Gastroesophageal sphincter (tissue), 3 donors: ENCODE measurements at regions not wholly inside any gene's neighbourhood (a gene's known extent, or its start where the extent isn't known, plus 50 kb on each side); places are given as distances from the start of the nearest gene placed in this dataset.

ENCODE experiments used
- EP300 ChIP-seq: sonication (generic); formaldehyde crosslinking; IDR thresholded peaks from one replicate; pipeline ENCODE4 v1.6.1; 2017; ENCODE audit warnings: antibody characterized with exemption, mild to moderate bottlenecking
- POLR2A ChIP-seq, 2 donors: fragments of 450-650 bp; IDR thresholded peaks; one replicate each; pipeline ENCODE4 v1.6.1; 2017; ENCODE audit warnings: antibody characterized with exemption in 2 of 2, mild to moderate bottlenecking in 2 of 2, moderate library complexity in 1 of 2
- POLR2AphosphoS5 ChIP-seq: sonication (generic); formaldehyde crosslinking; IDR thresholded peaks from one replicate; pipeline ENCODE4 v1.6.1; 2017; ENCODE audit warnings: antibody characterized with exemption
- TF ChIP-seq, protein P1 (sequence below), 4 experiments: fragments of 200-600 bp in 2 of 4; fragments of 450-650 bp in 2 of 4; sonication (generic) in 1 of 4; IDR thresholded peaks; one replicate each; pipeline ENCODE4 v1.5.1; 2017 to 2019; ENCODE audit warnings: antibody characterized with exemption in 4 of 4, mild to moderate bottlenecking in 2 of 4, moderate library complexity in 2 of 4

DNA sequence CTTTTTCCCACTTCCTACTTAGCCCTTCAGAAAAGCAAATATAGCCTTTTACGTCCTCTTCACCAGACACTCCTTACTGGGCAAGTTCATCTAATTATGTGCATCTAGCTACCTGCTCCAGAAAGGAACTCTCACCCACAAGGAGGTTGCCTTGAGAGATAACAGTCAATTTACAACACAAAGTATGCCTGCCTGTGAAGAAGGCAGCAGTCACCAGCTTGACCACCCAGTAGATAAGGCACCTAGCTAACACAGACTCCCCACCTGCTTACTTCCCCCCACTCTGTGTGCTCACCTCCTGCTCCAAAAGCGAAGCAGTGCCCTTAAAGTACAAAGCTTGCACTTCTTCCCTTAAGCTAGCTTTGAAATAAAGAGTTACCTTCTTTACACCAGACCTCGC, 111.7 kb upstream of the MRPS30 start:
- TF ChIP-seq, protein P1, sequence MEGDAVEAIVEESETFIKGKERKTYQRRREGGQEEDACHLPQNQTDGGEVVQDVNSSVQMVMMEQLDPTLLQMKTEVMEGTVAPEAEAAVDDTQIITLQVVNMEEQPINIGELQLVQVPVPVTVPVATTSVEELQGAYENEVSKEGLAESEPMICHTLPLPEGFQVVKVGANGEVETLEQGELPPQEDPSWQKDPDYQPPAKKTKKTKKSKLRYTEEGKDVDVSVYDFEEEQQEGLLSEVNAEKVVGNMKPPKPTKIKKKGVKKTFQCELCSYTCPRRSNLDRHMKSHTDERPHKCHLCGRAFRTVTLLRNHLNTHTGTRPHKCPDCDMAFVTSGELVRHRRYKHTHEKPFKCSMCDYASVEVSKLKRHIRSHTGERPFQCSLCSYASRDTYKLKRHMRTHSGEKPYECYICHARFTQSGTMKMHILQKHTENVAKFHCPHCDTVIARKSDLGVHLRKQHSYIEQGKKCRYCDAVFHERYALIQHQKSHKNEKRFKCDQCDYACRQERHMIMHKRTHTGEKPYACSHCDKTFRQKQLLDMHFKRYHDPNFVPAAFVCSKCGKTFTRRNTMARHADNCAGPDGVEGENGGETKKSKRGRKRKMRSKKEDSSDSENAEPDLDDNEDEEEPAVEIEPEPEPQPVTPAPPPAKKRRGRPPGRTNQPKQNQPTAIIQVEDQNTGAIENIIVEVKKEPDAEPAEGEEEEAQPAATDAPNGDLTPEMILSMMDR (IDR thresholded peaks at IDR 0.05): no peak
- no peak for TF ChIP-seq POLR2A (IDR thresholded peaks at IDR 0.05)
- no peak for TF ChIP-seq EP300
- TF ChIP-seq POLR2AphosphoS5: no peak
